ENCODE measurements at regions not wholly inside any gene's neighbourhood (a gene's known extent, or its start where the extent isn't known, plus 50 kb on each side); places are given as distances from the start of the nearest gene placed in this dataset.
"Not testable (repeated sequence)": the region's sequence is repeated elsewhere in the genome, so short reads cannot be mapped to it uniquely, and the experiment has no call there.

DNA sequence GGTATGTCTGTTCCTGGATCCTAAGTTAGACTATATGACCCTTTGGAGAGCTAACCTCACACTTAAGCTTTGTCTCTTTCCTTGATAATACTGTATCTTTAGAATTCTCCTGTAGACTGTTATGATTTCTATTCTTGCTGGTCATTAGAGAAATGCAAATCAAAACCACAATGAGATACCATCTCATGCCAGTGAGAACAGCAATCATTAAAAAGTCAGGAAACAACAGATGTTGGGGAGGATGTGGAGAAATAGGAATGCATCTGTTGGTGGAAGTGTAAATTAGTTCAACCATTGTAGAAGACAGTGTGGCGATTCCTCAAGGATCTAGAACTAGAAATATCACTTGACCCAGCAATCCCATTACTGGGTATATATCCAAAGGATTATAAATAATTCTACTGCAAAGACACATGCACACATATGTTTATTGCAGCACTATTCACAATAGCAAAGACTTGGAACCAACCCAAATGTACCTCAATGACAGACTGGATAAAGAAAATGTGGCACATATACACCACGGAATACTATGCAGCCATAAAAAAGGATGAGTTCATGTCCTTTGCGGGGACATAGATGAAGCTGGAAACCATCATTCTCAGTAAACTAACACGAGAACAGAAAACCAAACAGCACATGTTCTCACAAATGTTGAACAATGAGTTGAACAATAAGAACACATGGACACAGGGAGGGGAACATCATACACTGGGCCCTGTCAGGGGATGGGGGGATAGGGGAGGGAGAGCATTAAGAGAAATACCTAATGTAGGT is 867.8 kb upstream of the ADGRB3 start:
- DNase-seq; in situ Hi-C loops (cut with MboI; ENCODE audit: low pct_unique_long_range_greater_than_20kb, low sequenced_read_pairs): not testable (repeated sequence)

GRCh38 chr6:67766057-67766456 is 869.0 kb upstream of the ADGRB3 start:
- in situ Hi-C loops (cut with MboI; ENCODE audit: low pct_unique_long_range_greater_than_20kb, low sequenced_read_pairs) = no loop called here
- DNase-seq = no peak

DNA sequence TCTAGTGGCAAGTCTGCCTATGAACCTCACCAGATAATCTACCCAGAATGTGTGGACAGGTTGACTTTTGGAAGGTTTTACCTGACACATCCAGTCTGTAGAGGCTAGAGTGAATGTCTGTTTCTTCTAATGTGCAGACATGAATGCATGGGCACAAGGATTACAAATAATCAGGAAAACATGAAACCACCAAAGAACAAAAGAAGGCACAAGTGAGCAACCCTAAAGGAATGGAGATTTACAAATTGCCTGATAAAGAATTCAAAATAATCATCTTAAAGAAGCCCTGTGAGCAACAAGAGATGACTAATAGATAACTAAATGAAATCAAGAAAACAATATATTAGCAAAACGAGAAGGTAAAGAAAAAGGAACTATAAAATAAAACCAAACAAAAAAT is 876.1 kb upstream of the ADGRB3 start:
- no peak for DNase-seq
- in situ Hi-C loops (cut with MboI; ENCODE audit: low pct_unique_long_range_greater_than_20kb, low sequenced_read_pairs) = no loop called here

GRCh38 chr6:67757465-67758033 is 877.5 kb upstream of the ADGRB3 start:
- no peak for DNase-seq
- in situ Hi-C loops (cut with MboI; ENCODE audit: low pct_unique_long_range_greater_than_20kb, low sequenced_read_pairs) = no loop called here

DNA sequence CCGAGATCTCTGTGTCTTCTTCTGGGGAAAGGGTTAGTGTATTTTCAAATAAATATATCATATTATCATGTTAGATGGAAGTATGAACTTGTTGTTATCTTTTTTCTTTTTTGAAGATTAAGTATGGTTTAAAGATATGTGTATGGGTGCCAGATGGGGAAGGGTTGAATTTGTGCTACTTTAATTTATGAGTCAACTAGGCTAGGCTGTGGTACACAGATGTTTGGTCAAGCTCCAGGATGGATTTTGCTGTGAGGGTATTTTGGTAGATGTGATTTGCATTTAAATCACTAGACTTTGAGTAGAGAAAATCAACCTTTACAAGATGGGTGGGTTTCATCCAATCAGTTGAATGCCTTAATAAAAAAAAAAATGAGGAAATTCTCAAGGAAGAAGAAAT is 886.6 kb upstream of the ADGRB3 start:
- in situ Hi-C loops (cut with MboI; ENCODE audit: low pct_unique_long_range_greater_than_20kb, low sequenced_read_pairs) = no loop called here
- no peak for DNase-seq

- in situ Hi-C loops (cut with MboI; ENCODE audit: low pct_unique_long_range_greater_than_20kb, low sequenced_read_pairs) = no loop called here
- no peak for DNase-seq
Observed at GRCh38 chr6:67736816-67737215, 898.3 kb upstream of the ADGRB3 start.

- DNase-seq = no peak
- in situ Hi-C loops (cut with MboI; ENCODE audit: low pct_unique_long_range_greater_than_20kb, low sequenced_read_pairs) = no loop called here
Observed at GRCh38 chr6:67736161-67736560, 898.9 kb upstream of the ADGRB3 start.

DNA sequence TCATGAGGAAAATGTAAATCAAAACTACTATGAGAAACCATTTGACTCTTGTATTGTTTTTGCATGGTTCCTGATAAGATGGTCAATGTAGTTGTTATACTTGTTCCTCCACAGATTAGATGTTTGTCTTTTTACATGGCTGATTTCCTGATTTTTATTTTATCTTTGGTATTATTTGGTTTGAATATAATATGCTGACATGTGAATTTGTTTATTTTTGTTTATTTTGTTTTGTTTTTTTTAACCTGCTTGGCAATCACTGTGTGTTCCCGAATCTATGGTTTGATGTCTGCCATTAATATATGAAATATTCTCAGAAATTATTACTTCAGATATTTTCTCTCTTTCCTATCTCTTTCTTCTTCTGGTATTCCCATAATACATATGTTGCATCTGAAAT is 899.5 kb upstream of the ADGRB3 start:
- no peak for DNase-seq
- in situ Hi-C loops (cut with MboI; ENCODE audit: low pct_unique_long_range_greater_than_20kb, low sequenced_read_pairs) = no loop called here

DNA sequence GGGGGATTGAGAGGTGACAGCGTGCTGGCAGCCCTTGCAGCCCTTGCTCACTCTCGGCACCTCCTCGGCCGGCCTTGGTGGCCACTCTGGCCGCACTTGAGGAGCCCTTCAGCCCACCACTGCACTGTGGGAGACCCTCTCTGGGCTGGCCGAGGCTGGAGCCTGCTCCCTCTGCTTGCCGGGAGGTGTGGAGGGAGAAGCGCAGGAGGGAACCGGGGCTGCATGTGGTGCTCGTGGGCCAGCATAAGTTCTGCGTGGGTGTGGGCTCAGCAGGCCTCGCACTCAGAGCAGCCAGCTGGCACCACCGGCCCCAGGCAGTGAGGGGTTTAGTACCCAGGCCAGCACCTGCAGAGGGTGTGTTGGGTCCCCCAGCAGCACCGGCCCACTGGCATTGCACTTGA is 912.2 kb upstream of the ADGRB3 start:
- no peak for DNase-seq
- in situ Hi-C loops (cut with MboI; ENCODE audit: low pct_unique_long_range_greater_than_20kb, low sequenced_read_pairs) = no loop called here

DNA sequence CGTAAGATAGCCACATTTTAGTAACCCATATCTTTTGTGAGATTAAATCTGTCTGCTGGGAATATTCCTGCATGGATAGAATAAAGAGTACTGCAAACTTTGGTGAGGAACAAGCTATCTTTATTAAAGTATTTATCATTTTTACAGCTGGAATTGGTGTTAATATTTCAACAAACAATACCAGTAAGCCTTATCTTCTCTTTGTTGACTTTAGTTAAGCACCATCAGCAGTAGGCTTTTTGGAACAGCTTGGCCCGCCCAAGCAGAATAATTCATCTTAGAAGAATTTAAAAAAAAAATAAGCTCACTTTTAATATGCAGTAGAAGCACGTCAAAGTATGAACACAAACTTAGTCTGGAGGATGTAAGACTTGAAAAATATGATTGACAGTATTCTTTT is 917.8 kb upstream of the ADGRB3 start:
- in situ Hi-C loops (cut with MboI; ENCODE audit: low pct_unique_long_range_greater_than_20kb, low sequenced_read_pairs) = no loop called here
- no peak for DNase-seq

GRCh38 chr6:67706388-67706787 is 928.7 kb upstream of the ADGRB3 start:
- in situ Hi-C loops (cut with MboI; ENCODE audit: low pct_unique_long_range_greater_than_20kb, low sequenced_read_pairs) = no loop called here
- no peak for DNase-seq

DNA sequence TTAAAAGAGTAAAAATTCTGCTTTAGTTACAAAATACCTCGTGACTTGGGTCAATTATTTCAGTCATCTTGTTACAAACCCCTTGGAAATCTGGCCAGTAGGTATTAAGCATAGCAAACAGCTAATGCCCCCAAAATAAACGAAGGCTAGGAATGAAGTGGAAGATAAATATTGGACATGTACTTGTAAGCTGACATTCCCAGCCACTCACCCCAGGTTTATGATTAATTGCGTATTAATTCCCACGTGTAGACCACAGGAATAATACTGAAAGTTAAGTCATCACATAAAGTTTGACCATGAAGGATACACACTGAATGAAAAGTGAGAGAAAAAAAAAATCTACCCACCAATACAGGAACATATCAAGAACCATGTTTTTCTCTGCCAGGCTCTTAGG is 936.5 kb upstream of the ADGRB3 start:
- no peak for DNase-seq
- in situ Hi-C loops (cut with MboI; ENCODE audit: low pct_unique_long_range_greater_than_20kb, low sequenced_read_pairs) = no loop called here

DNA sequence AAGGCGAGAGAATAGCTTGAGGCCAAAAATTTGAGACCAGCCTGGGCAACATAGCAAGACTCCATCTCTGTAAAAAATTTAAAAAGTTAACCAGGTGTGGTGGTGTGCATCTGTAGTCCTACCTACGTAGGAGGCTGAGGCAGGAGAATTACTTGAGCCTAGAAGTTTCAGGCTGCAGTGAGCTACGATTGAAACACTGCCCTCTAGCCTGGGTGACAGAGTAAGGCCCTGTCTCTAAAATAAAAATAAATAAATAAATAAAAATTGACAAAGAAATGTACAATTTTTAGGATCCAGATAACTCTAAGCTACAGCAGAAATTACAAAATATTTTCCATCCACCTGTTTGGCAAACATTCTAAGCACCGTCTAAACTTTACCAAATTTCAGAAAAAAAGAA is 941.0 kb upstream of the ADGRB3 start:
- in situ Hi-C loops (cut with MboI; ENCODE audit: low pct_unique_long_range_greater_than_20kb, low sequenced_read_pairs) = no loop called here
- DNase-seq = no peak

DNA sequence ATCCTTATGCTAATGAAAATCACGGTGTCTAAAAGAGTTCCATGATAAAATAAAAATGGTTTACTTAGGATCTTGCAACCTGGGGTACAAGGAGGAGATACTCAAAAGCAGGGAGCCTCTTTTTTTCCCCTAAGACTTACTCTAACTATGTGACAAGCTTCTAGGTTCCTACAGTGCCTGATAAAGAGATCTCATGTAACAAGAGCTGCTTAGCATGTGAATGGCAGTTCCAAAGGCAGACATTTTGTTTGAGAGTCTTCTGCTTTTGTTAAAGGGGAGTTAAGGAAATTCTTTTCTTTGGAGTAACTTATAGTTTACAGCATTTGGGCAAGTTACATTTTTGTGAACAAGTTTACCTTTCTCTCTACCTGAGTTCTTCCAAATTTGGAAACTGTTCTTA is 945.8 kb upstream of the ADGRB3 start:
- in situ Hi-C loops (cut with MboI; ENCODE audit: low pct_unique_long_range_greater_than_20kb, low sequenced_read_pairs) = no loop called here
- no peak for DNase-seq

GRCh38 chr6:67687396-67687795 is 947.7 kb upstream of the ADGRB3 start:
- no peak for DNase-seq
- in situ Hi-C loops (cut with MboI; ENCODE audit: low pct_unique_long_range_greater_than_20kb, low sequenced_read_pairs) = no loop called here

- DNase-seq; in situ Hi-C loops (cut with MboI; ENCODE audit: low pct_unique_long_range_greater_than_20kb, low sequenced_read_pairs): not testable (repeated sequence)
Observed at GRCh38 chr6:67686225-67686624, 948.9 kb upstream of the ADGRB3 start.

- DNase-seq = peak; percentile 92
- in situ Hi-C loops (cut with MboI; ENCODE audit: low pct_unique_long_range_greater_than_20kb, low sequenced_read_pairs) = no loop called here
Observed at GRCh38 chr6:67683960-67684359, 951.1 kb upstream of the ADGRB3 start.

DNA sequence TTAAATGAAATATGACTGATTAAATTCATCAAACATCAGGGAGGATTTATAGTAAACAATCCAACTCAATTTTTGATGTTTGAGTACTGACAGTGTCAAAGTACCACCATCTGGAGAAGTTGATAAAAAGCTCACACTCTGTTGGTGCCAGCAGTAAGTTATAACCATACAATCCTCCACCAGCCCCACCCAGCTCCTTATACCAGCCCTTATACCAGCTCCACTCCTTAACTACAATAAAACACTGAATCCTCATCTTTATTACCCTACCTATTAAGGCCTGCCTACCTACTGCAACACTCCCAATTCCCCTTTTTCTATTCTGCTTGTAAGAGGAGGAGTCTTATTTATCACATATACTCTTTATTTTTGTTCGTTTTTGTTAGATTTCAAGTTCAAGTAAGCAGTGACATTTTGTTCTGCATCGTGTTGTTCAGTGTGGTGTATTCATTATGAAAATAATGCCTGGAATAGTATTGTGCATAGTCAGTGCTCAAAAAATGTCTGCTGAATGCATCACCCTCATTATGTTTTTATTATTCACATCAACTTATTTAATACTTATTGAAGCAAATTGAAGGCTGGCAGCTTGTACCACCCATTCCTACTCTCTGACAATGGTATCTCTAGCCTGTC is 954.7 kb upstream of the ADGRB3 start:
- no peak for DNase-seq
- in situ Hi-C loops (cut with MboI; ENCODE audit: low pct_unique_long_range_greater_than_20kb, low sequenced_read_pairs) = no loop called here

DNA sequence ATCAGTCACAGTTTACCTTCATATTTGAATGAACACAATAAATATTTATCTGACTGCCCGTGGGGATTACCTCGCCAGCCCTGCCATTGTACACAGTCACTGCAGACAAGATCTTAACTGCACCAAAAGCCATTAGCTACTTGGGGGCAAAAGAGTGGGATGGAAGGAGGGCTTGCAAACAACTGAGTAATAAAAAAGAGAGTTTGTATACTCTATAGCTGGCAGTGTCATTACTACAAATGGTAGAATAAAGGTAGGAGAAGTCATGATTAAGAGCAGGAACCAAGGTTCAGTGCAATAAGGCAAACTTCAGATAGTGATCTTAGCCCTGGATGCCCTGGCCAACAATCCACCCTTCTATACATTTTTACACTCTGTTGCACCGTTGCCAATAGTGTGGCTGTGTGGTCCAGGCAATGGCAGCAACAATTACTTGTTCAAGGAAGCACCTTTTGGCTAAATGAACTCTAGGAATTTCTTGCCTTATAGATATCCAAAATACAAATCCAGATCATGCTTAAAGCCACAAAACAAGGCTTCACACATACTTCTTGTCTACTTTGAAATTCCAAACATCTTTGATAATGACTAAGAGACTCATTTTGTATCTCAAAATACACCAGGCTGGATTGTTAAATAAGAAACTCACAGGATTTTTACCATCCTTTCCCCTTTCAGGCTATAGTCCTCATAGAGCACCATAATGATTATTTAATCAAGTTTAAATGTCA is 955.4 kb upstream of the ADGRB3 start:
- no peak for DNase-seq
- in situ Hi-C loops (cut with MboI; ENCODE audit: low pct_unique_long_range_greater_than_20kb, low sequenced_read_pairs) = no loop called here

GRCh38 chr6:67676892-67677291 is 958.2 kb upstream of the ADGRB3 start:
- no peak for DNase-seq
- in situ Hi-C loops (cut with MboI; ENCODE audit: low pct_unique_long_range_greater_than_20kb, low sequenced_read_pairs) = no loop called here
